ENCODE measurements at regions not wholly inside any gene's neighbourhood (a gene's known extent, or its start where the extent isn't known, plus 50 kb on each side); places are given as distances from the start of the nearest gene placed in this dataset.

- POLR2A ChIA-PET (ENCODE audit: low non-redundant PET): interaction anchor here (0.5 to 0.7 kb wide), 3 partner anchors 183 to 1181 kb away, joined by 3 to 10 read pairs (median 6); partner anchors contain the start of gene POU3F2
- Histone ChIP-seq H3K9me3 (ENCODE audit: low read depth, low read length, poor library complexity, severe bottlenecking) (peaks cover 18% of the 10 kb centered on the region), H3K4me1 (ENCODE audit: insufficient read depth, low read length, poor library complexity, severe bottlenecking) (peaks cover 30% of the 10 kb centered on the region), H3K4me3 (ENCODE audit: low read depth, low read length, poor library complexity, severe bottlenecking) (no peak overlapping the region), H3K27ac (ENCODE audit: low read depth, low read length, poor library complexity, severe bottlenecking) (peak overlapping the region; percentile 86), H3K27me3 (replicated peaks; ENCODE audit: insufficient read depth, low read depth, low read length, poor library complexity) (no peaks in the 10 kb centered on the region), H3K36me3 (ENCODE audit: insufficient read depth, low read length, poor library complexity, severe bottlenecking) (peaks cover 8% of the 10 kb centered on the region)
- BruUV-seq (replicated peaks): no TSS peak
- no peak for TF ChIP-seq EZH2 (IDR thresholded peaks at IDR 0.05; ENCODE audit: borderline replicate concordance, low read depth, low read length, poor library complexity, severe bottlenecking)
- TF ChIP-seq CTCF (conservative IDR thresholded peaks at IDR 0.05; ENCODE audit: low read depth, low read length): no peak
- CTCF ChIA-PET: interaction anchor here (0.6 to 1.0 kb wide), 2 partner anchors 187 to 362 kb away, joined by 3 read pairs; no protein-coding TSS in a partner anchor
- intact Hi-C loops (cut with micrococcal nuclease; ENCODE audit: unreplicated experiment): loop anchor here (1.0 to 2.0 kb wide), 3 partner anchors 150 to 466 kb away; no protein-coding TSS in a partner anchor
- DNase-seq (ENCODE audit: low spot score): peak; percentile 39
These were observed 370.1 kb upstream of the MMS22L start for GRCh38 chr6:97653076-97653475.

GRCh38 chr6:97653517-97653916, 370.5 kb upstream of the MMS22L start:
- Histone ChIP-seq H3K36me3 (ENCODE audit: insufficient read depth, low read length, poor library complexity, severe bottlenecking) (peaks cover 8% of the 10 kb centered on the region), H3K4me3 (ENCODE audit: low read depth, low read length, poor library complexity, severe bottlenecking) (no peak overlapping the region), H3K27me3 (replicated peaks; ENCODE audit: insufficient read depth, low read depth, low read length, poor library complexity) (no peaks in the 10 kb centered on the region), H3K4me1 (ENCODE audit: insufficient read depth, low read length, poor library complexity, severe bottlenecking) (peaks cover 30% of the 10 kb centered on the region), H3K9me3 (ENCODE audit: low read depth, low read length, poor library complexity, severe bottlenecking) (peaks cover 20% of the 10 kb centered on the region), H3K27ac (ENCODE audit: low read depth, low read length, poor library complexity, severe bottlenecking) (peak overlapping the region; percentile 84)
- CTCF ChIA-PET: interaction anchor here (0.6 to 1.0 kb wide), 2 partner anchors 187 to 362 kb away, joined by 3 read pairs; no protein-coding TSS in a partner anchor
- POLR2A ChIA-PET (ENCODE audit: low non-redundant PET): interaction anchor here (0.5 to 0.7 kb wide), 2 partner anchors 184 to 1181 kb away, joined by 6 to 10 read pairs; partner anchors contain the start of gene POU3F2
- BruUV-seq (replicated peaks): no TSS peak
- DNase-seq (ENCODE audit: low spot score): peak; percentile 86
- TF ChIP-seq CTCF (conservative IDR thresholded peaks at IDR 0.05; ENCODE audit: low read depth, low read length) (no peak), EZH2 (IDR thresholded peaks at IDR 0.05; ENCODE audit: borderline replicate concordance, low read depth, low read length, poor library complexity, severe bottlenecking) (no peak)
- intact Hi-C loops (cut with micrococcal nuclease; ENCODE audit: unreplicated experiment): loop anchor here (1.0 to 2.0 kb wide), 3 partner anchors 151 to 467 kb away; no protein-coding TSS in a partner anchor

GRCh38 chr6:97654674-97655073, 371.7 kb upstream of the MMS22L start:
- peak overlapping the region; percentile 84 for H3K27ac ChIP-seq (ENCODE audit: low read depth, low read length, poor library complexity, severe bottlenecking)
- H3K4me3 ChIP-seq (ENCODE audit: low read depth, low read length, poor library complexity, severe bottlenecking): no peak overlapping the region
- H3K36me3 ChIP-seq (ENCODE audit: insufficient read depth, low read length, poor library complexity, severe bottlenecking): peaks cover 8% of the 10 kb centered on the region
- peaks cover 21% of the 10 kb centered on the region for H3K4me1 ChIP-seq (ENCODE audit: insufficient read depth, low read length, poor library complexity, severe bottlenecking)
- peaks cover 22% of the 10 kb centered on the region for H3K9me3 ChIP-seq (ENCODE audit: low read depth, low read length, poor library complexity, severe bottlenecking)
- intact Hi-C loops (cut with micrococcal nuclease; ENCODE audit: unreplicated experiment): no loop called here
- CTCF ChIA-PET: interaction anchor here (0.6 kb wide), 1 partner anchor 17 kb away, joined by 4 read pairs; no protein-coding TSS in a partner anchor
- no peak for DNase-seq (ENCODE audit: low spot score)
- no TSS peak for BruUV-seq (replicated peaks)
- POLR2A ChIA-PET (ENCODE audit: low non-redundant PET): no interaction called here
- no peak for TF ChIP-seq EZH2 (IDR thresholded peaks at IDR 0.05; ENCODE audit: borderline replicate concordance, low read depth, low read length, poor library complexity, severe bottlenecking)
- no peak for TF ChIP-seq CTCF (conservative IDR thresholded peaks at IDR 0.05; ENCODE audit: low read depth, low read length)
- H3K27me3 ChIP-seq (replicated peaks; ENCODE audit: insufficient read depth, low read depth, low read length, poor library complexity): no peaks in the 10 kb centered on the region
